HG02610 (cell line): ENCODE measurements at regions not wholly inside any gene's neighbourhood (a gene's known extent, or its start where the extent isn't known, plus 50 kb on each side); places are given as distances from the start of the nearest gene placed in this dataset.
"Not testable (repeated sequence)": the region's sequence is repeated elsewhere in the genome, so short reads cannot be mapped to it uniquely, and the experiment has no call there.

Experiments
- ATAC-seq: cut with Tn5 transposase; IDR thresholded peaks from one replicate; pipeline ENCODE4 v1.9.1; 2021; ENCODE audit warnings: mild to moderate bottlenecking, moderate library complexity; ENCODE audit not compliant: unreplicated experiment

GRCh38 chr1:204777591-204777990 is 92.1 kb upstream of the LRRN2 start:
- ATAC-seq, result no peak

- no peak for ATAC-seq
Observed at GRCh38 chr1:204780630-204781029, 90.0 kb upstream of the NFASC start.

- ATAC-seq, result no peak
Observed at GRCh38 chr1:204782118-204782700, 88.5 kb upstream of the NFASC start.

GRCh38 chr1:204785023-204785422 is 85.6 kb upstream of the NFASC start:
- not testable (repeated sequence) for ATAC-seq

GRCh38 chr1:204788470-204788869 is 82.2 kb upstream of the NFASC start:
- ATAC-seq, result no peak

GRCh38 chr1:204791453-204792353 is 79.0 kb upstream of the NFASC start:
- no peak for ATAC-seq

- no peak for ATAC-seq
Observed at GRCh38 chr1:204792354-204792692, 78.3 kb upstream of the NFASC start.

- ATAC-seq, result no peak
Observed at GRCh38 chr1:204793259-204793914, 77.3 kb upstream of the NFASC start.

GRCh38 chr1:204796886-204797285 is 73.8 kb upstream of the NFASC start:
- not testable (repeated sequence) for ATAC-seq

- ATAC-seq, result no peak
Observed at GRCh38 chr1:204797401-204797800, 73.3 kb upstream of the NFASC start.

GRCh38 chr1:204799630-204800029 is 71.0 kb upstream of the NFASC start:
- no peak for ATAC-seq

GRCh38 chr1:204801211-204801610 is 69.5 kb upstream of the NFASC start:
- no peak for ATAC-seq

GRCh38 chr1:204802401-204803175 is 68.1 kb upstream of the NFASC start:
- no peak for ATAC-seq

GRCh38 chr1:204803607-204804006 is 67.1 kb upstream of the NFASC start:
- no peak for ATAC-seq

GRCh38 chr1:204806943-204807687 is 63.5 kb upstream of the NFASC start:
- ATAC-seq, result peak; percentile 89

GRCh38 chr1:204809488-204809887 is 61.2 kb upstream of the NFASC start:
- no peak for ATAC-seq

- ATAC-seq, result no peak
Observed at GRCh38 chr1:204812842-204813241, 57.8 kb upstream of the NFASC start.

GRCh38 chr1:204813522-204813921 is 57.1 kb upstream of the NFASC start:
- ATAC-seq, result no peak

GRCh38 chr1:204814166-204814884 is 56.3 kb upstream of the NFASC start:
- no peak for ATAC-seq

GRCh38 chr1:204817341-204817740 is 53.3 kb upstream of the NFASC start:
- no peak for ATAC-seq
